ENCODE measurements at regions not wholly inside any gene's neighbourhood (a gene's known extent, or its start where the extent isn't known, plus 50 kb on each side); places are given as distances from the start of the nearest gene placed in this dataset.

DNA sequence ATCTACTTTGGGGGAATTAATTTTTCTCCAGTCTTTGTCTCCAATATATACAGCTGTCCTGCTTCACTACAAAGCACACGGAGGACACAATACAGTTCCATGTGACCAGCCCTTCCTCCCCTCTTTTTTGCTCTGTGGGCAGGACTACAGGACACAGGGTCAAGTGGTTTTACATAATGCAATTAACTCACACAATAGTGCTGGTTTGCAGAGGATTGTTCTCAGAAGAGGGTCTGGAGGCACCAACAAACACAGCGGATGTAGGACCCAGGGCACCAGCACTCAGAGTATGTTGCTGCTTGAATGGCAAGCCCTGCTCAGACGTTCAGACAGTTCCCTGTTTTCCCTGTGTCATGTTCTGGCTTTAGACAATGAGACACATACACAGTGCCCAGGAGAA lies 52.0 kb upstream of the NPTX2 start:
- DNase-seq (ENCODE audit: low read depth in 1 of 2, low spot score in 1 of 2): no peak

- DNase-seq (ENCODE audit: low read depth in 1 of 2, low spot score in 1 of 2): no peak
Measured at GRCh38 chr7:98562871-98563495, 54.1 kb upstream of the NPTX2 start.

GRCh38 chr7:98562381-98562823 lies 54.7 kb upstream of the NPTX2 start:
- DNase-seq (ENCODE audit: low read depth in 1 of 2, low spot score in 1 of 2): no peak

DNA sequence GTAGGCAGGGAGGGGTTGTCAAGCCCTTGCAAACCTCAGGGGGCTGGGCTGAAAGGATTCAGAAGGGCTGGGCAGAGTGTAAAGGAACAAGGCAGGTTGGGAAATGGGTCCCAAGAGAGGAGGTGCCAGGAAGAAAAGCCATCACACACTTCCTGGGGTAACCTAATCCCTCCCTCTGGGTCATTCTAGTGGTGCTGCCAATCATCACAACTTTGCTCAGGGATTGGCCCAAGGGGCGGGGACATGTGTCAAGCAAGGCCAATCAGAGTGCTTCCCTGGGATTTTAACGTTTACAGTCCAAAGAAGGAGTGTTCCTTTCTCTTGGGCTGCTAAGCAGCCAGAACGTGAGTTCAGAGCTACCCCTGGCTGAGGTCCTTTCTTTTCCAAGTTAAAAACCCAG lies 57.1 kb upstream of the NPTX2 start:
- no peak for DNase-seq (ENCODE audit: low read depth in 1 of 2, low spot score in 1 of 2)

DNA sequence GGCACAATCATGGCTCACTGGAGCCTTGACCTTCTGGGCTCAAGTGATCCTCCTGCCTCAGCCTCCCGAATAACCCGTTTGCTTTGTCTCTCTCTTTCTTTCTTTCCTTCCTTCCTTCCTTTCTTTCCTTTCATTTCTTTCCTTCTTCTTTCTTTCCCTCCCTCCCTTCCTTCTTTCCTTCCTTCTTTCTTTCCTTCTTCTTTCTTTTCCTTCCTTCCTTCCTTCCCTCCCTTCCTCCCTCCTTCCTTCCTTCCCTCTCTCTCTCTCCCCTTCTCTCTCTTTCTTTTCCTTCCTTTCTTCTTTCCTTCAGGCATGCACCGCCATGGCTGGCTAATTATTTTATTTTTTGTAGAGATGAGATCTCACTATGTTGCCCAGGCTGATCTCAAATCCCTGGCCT lies 57.9 kb upstream of the NPTX2 start:
- DNase-seq (ENCODE audit: low read depth in 1 of 2, low spot score in 1 of 2): no peak

- DNase-seq (ENCODE audit: low read depth in 1 of 2, low spot score in 1 of 2): no peak
Measured at GRCh38 chr7:98557538-98558031, 59.5 kb upstream of the NPTX2 start.

- DNase-seq (ENCODE audit: low read depth in 1 of 2, low spot score in 1 of 2): no peak
Measured at GRCh38 chr7:98556288-98556687, 60.8 kb upstream of the NPTX2 start.

DNA sequence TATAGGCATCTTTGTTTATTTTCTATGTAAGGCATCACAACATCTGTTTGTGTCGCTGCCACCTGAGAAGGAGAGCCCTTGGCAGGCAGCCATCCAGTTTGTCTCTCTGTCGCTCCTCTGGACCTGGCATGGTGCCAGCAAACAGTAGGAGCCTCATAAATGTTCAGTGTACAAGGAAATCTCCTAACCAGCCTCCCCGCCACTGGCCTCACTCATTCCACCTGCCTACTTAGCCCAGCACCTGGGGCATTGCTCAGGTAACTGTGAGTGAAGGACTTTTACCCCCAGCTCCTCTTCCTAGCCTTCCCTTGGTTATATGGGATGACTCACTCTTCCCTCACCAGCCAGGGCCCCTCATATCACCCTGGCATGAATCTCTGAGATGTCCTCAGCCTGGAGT lies 61.7 kb upstream of the NPTX2 start:
- DNase-seq (ENCODE audit: low read depth in 1 of 2, low spot score in 1 of 2): no peak

DNA sequence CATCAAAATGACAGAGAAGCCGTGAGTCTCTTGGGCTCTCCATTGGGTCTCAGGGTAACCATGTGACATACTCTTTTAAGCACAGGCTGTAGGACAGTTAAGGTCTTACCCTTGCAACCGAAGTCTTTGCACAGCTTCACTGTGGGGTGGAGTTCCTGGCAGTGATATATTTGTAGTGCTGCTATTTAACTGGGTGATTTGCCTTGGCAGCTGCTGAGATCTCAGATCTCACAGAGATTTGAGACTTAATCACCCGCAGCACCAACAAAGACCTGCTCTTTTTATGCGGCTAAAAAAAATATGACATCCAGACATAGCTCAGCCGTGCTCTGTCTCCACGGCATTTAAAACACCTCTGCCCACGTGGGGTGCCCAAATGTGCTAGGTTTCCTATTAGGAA lies 63.4 kb upstream of the NPTX2 start:
- no peak for DNase-seq (ENCODE audit: low read depth in 1 of 2, low spot score in 1 of 2)

DNA sequence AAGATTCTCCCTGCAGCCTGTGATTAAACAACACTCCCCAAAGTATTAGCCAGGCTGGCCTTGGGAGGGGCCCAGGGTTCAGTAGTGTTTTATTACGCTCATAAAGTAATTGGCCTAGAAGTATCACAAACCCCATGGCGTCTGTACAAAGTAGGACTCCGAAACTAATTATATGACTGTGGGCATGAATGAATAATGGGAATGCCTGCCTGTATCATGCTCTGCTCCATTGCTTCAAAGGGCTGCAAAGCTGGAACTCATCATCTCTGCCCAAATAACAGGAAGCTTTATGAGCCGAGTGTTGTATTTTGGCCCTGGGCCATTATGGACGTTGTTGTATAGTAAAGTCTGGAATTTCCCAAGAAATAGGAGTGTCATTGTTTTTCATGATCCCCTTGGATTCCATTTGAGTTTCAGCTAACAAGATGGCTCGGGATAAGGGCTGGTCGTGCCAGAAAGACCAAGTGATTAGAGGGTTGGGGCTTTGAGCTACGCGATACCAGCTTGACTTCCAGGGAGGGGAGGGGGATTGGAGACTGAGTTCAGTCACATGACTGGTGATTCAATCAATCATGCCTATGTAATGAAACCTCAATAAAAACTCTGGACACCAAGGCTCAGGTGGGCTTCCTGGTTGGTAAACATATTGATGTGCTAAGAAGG lies 65.3 kb upstream of the NPTX2 start:
- no peak for DNase-seq (ENCODE audit: low read depth in 1 of 2, low spot score in 1 of 2)

- no peak for DNase-seq (ENCODE audit: low read depth in 1 of 2, low spot score in 1 of 2)
Measured at GRCh38 chr7:98548971-98549370, 68.1 kb upstream of the NPTX2 start.

DNA sequence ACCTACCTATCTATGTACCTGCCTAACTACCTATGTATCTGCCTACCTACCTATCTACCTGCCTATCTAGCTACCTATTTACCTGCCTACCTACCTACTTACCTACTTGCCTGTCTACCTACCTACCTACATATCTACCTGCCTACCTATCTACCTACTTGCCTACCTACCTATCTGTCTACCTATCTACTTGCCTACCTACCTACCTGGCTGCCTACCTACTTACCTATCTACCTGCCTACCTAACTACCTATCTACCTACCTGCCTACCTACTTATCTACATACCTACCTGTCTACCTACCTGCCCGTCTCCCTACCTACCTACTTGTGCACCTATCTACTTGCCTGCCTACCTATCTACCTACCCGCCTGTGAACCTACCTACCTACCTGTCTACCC lies 68.7 kb upstream of the NPTX2 start:
- no peak for DNase-seq (ENCODE audit: low read depth in 1 of 2, low spot score in 1 of 2)

- DNase-seq (ENCODE audit: low read depth in 1 of 2, low spot score in 1 of 2): no peak
Measured at GRCh38 chr7:98541101-98541500, 76.0 kb upstream of the NPTX2 start.

DNA sequence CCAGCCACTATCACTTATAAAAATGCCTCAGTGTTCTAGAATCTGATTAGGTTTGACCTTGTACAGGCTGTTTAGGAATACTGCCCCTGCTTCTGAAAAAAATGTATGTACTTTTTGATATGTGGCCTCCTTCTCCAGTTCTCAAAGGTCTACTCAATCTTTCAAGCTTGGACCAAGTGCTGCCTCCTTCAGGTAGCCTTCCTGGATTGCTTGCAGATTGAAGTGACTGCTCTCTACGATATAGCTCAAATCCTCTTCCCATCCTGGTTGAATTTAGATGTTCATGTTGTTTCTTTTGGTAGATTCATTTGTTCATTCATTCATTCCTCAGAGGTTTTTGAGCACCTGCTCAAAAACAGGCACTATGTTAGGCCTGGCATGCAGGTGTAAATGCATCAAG lies 77.2 kb upstream of the NPTX2 start:
- DNase-seq (ENCODE audit: low read depth in 1 of 2, low spot score in 1 of 2): no peak

DNA sequence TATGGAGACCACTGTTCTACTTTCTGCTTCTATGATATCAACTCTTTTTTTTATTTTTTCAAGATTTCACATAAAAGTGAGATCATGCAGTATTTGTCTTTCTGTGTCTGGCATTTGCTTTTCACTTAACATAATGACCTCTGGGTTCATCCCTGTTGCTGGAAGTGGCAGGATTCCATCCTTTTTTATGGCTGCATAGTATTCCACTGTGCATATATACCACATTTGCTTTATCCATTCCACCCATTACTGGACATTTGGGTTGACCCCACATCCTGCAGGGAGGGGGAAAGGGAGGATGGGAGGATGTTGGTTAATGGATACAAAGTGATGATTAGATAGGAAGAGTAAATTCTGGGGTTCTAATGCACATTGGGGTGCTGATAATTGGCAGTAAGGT lies 80.3 kb upstream of the NPTX2 start:
- DNase-seq (ENCODE audit: low read depth in 1 of 2, low spot score in 1 of 2): no peak

DNA sequence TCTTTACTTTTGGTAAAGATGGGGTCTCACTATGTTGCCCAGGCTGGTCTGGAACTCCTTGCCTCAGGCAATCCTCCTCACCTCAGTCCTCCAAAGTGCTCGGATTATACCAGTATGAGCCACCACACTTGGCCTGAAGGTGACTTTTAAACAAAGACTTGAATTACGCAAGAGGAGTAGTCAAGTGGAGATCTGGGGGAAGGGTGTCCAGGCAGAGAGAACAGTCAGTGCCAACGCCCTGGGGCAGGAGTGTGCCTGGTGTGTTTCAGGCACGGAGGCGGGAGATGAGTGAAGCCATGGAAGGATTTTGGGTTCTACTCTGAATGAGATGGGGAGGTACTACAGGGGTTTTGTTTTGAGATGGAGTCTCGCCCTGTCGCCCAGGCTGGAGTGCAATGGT lies 82.6 kb upstream of the NPTX2 start:
- no peak for DNase-seq (ENCODE audit: low read depth in 1 of 2, low spot score in 1 of 2)

- DNase-seq (ENCODE audit: low read depth in 1 of 2, low spot score in 1 of 2): no peak
Measured at GRCh38 chr7:98531717-98532116, 85.4 kb upstream of the NPTX2 start.

DNA sequence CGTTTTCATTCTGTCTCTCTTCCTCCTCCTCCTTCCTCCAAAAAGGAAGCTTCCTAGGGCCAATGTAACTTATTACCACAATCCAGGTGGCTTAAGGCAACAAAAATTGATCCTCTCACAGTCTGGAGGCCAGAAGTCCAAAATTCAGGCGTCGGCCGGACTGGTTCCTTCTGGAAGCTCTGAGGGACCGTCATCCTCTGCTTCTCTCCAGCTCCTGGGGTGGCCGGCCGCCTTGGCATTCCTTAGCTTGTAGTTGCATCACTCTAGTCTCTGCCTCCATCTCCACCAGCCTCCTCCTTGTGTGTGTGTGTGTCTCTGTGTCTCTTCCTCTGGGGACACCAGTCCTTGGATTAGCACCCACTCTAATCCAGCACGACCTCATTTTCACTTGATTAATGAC lies 89.0 kb upstream of the NPTX2 start:
- DNase-seq (ENCODE audit: low read depth in 1 of 2, low spot score in 1 of 2): no peak

DNA sequence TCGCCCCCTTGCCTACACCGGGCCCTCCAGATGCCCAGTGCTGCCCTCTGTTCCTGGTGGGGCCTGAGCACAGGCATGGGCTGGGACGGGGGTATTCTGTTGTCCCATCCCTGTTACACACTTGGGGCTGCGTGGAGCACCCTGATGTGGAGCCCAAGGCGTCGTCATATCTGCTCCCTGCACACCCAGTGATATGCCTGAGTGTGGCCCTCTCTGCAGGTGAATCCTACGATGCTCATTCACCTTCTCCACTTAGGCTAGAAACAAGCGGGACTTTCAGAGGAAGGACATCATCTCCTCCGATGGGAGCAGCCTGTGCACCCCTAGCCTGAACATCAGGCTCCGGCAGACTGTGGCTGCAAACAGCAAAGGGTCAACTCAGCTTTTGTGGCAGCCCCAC lies 91.0 kb upstream of the NPTX2 start:
- DNase-seq (ENCODE audit: low read depth in 1 of 2, low spot score in 1 of 2): no peak

GRCh38 chr7:98521089-98521692 lies 95.9 kb upstream of the NPTX2 start:
- no peak for DNase-seq (ENCODE audit: low read depth in 1 of 2, low spot score in 1 of 2)

DNA sequence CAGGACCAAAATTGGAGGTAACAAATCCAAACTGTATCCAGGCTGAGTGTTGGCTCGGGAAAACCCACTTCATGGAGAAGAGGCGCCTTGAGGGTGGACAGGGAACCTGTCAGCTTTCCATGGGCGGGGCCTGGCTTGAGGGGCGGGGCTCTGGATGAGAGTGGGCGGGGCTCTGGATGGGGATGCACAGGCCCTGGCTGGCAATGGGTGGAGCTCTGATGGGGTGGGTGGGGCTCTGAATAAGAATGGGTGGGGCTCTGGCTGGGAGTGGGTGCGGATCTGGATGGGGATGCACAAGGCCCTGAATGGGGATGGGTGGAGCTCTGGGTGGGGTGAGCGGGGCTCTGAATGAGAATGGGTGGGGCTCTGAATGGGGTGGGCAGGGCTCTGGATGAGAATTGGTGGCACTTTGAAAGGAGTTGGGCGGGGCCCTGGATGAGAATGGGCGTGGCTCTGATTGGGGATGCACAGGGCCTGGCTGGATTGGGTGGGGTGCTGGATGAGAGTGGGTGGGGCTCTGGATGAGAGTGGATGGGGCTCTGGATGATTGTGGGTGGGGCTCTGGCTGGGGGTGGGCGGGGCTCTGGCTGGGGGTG lies 96.6 kb upstream of the NPTX2 start:
- DNase-seq (ENCODE audit: low read depth in 1 of 2, low spot score in 1 of 2): no peak
